ENCODE measurements at regions not wholly inside any gene's neighbourhood (a gene's known extent, or its start where the extent isn't known, plus 50 kb on each side); places are given as distances from the start of the nearest gene placed in this dataset.

DNA sequence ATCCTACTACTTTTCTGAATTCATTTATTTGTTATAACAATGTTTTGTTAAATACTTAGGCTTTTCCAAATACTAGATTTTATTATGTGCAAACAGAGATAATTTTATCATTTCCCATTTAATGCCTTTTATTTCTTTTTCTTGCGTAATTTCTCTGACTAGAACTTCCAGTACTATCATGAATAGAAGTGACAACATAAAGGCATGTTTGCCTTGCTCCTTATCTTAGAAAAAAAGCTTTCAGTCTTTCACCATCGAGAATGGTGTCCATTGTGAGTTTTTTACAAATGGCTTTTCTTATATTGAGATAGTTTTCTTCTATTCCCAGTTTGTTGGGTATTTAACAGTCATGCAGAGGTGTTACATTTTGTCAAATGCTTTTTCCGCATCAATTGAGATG lies 453.1 kb upstream of the ZP4 start:
- dilution Hi-C loops (cut with MboI; ENCODE audit: extremely low pct_ligation_motif_present, low sequenced_read_pairs), result no loop called here
- no peaks in the 10 kb centered on the region for H3K36me3 ChIP-seq (ENCODE audit: control insufficient read depth in 2 of 2, extremely low read depth in 1 of 2, insufficient read depth in 2 of 2, low read length in 2 of 2)
- no peaks in the 10 kb centered on the region for H3K9me3 ChIP-seq (replicated peaks; ENCODE audit: control insufficient read depth, insufficient read depth, low read length)
- H3K4me3 ChIP-seq (replicated peaks in 1 of 3; ENCODE audit: insufficient read depth in 1 of 3, low read depth in 1 of 3, low read length in 3 of 3), result no peak overlapping the region
- TF ChIP-seq EZH2 (IDR thresholded peaks at IDR 0.05; ENCODE audit: borderline replicate concordance, low read depth, low read length, severe bottlenecking) (no peak), POLR2AphosphoS5 (IDR thresholded peaks at IDR 0.05; ENCODE audit: insufficient read depth, low read depth, low read length) (no peak), MYC (IDR thresholded peaks at IDR 0.05; ENCODE audit: low read depth, low read length) (no peak), POLR2A (IDR thresholded peaks at IDR 0.05; ENCODE audit: low read depth, low read length) (no peak), GATA2 (IDR thresholded peaks at IDR 0.05; ENCODE audit: insufficient read depth, insufficient read length, low read depth, low read length) (no peak), JUN (IDR thresholded peaks at IDR 0.05; ENCODE audit: borderline replicate concordance, insufficient read depth, insufficient read length, low read depth) (no peak)
- TF ChIP-seq, protein P1, sequence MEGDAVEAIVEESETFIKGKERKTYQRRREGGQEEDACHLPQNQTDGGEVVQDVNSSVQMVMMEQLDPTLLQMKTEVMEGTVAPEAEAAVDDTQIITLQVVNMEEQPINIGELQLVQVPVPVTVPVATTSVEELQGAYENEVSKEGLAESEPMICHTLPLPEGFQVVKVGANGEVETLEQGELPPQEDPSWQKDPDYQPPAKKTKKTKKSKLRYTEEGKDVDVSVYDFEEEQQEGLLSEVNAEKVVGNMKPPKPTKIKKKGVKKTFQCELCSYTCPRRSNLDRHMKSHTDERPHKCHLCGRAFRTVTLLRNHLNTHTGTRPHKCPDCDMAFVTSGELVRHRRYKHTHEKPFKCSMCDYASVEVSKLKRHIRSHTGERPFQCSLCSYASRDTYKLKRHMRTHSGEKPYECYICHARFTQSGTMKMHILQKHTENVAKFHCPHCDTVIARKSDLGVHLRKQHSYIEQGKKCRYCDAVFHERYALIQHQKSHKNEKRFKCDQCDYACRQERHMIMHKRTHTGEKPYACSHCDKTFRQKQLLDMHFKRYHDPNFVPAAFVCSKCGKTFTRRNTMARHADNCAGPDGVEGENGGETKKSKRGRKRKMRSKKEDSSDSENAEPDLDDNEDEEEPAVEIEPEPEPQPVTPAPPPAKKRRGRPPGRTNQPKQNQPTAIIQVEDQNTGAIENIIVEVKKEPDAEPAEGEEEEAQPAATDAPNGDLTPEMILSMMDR (IDR thresholded peaks at IDR 0.05; ENCODE audit: extremely low read depth in 1 of 2, insufficient read depth in 1 of 2, low read depth in 1 of 2, low read length in 2 of 2), result no peak
- TF ChIP-seq, protein P2, sequence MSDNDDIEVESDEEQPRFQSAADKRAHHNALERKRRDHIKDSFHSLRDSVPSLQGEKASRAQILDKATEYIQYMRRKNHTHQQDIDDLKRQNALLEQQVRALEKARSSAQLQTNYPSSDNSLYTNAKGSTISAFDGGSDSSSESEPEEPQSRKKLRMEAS (IDR thresholded peaks at IDR 0.05; ENCODE audit: insufficient read depth, insufficient read length), result no peak
- H3K9ac ChIP-seq (replicated peaks; ENCODE audit: extremely low read depth, insufficient read depth, low read length), result no peak overlapping the region
- no peak overlapping the region for H2AFZ ChIP-seq (ENCODE audit: low read depth, low read length)
- DNase-seq (ENCODE audit: low read depth, low spot score), result no peak
- H3K9me1 ChIP-seq (replicated peaks; ENCODE audit: control insufficient read depth, extremely low read depth, insufficient read depth, low read length), result no peaks in the 10 kb centered on the region
- no peak for FAIRE-seq
- CTCF ChIA-PET, result no interaction called here
- H3K27me3 ChIP-seq (ENCODE audit: control insufficient read depth in 2 of 2, insufficient read depth in 2 of 2, low read length in 2 of 2), result no peaks in the 10 kb centered on the region
- H3K4me2 ChIP-seq (ENCODE audit: insufficient read depth, low read length), result no peak overlapping the region
- no peaks in the 10 kb centered on the region for H3K4me1 ChIP-seq (ENCODE audit: control insufficient read depth, extremely low read depth, insufficient read depth, low read length)
- intact Hi-C loops (cut with micrococcal nuclease), result no loop called here
- POLR2A ChIA-PET, result no interaction called here
- H3K79me2 ChIP-seq (ENCODE audit: control insufficient read depth, insufficient read depth, low read length), result no peaks in the 10 kb centered on the region
- BruUV-seq (replicated peaks), result no TSS peak
- H4K20me1 ChIP-seq (replicated peaks; ENCODE audit: control insufficient read depth, extremely low read depth, insufficient read depth, low read length), result no peaks in the 10 kb centered on the region
- H3K27ac ChIP-seq (ENCODE audit: insufficient read depth, low read depth, low read length), result no peak overlapping the region

All from endothelial cell of umbilical vein (primary cell).